GM23248 (cell line): ENCODE measurements at regions not wholly inside any gene's neighbourhood (a gene's known extent, or its start where the extent isn't known, plus 50 kb on each side); places are given as distances from the start of the nearest gene placed in this dataset.

ENCODE experiments used
- EZH2 ChIP-seq: fragments of 200-600 bp; sonication (generic); IDR thresholded peaks from 2 replicates; pipeline ENCODE4 v1.6.1; 2018; ENCODE audit warnings: antibody characterized with exemption, mild to moderate bottlenecking; ENCODE audit not compliant: insufficient read depth, poor library complexity, severe bottlenecking
- EZH2phosphoT487 ChIP-seq: fragments of 200-600 bp; sonication (generic); IDR thresholded peaks from 2 replicates; pipeline ENCODE4 v1.6.1; 2018; ENCODE audit warnings: antibody characterized with exemption, moderate library complexity, mild to moderate bottlenecking, low read depth; ENCODE audit not compliant: insufficient read depth

- TF ChIP-seq EZH2phosphoT487 (no peak), EZH2 (no peak)
These were observed 151.4 kb upstream of the FERD3L start for GRCh38 chr7:19296617-19297016.
